Aorta (tissue), 5 donors: ENCODE measurements at regions not wholly inside any gene's neighbourhood (a gene's known extent, or its start where the extent isn't known, plus 50 kb on each side); places are given as distances from the start of the nearest gene placed in this dataset.
"Not testable (repeated sequence)": the region's sequence is repeated elsewhere in the genome, so short reads cannot be mapped to it uniquely, and the experiment has no call there.

Source experiments
- ATAC-seq: fragments of 200-7000 bp; cut with Tn5 transposase; one replicate; pipeline ENCODE4 v1.9.1; 2022; ENCODE audit warnings: moderate library complexity; ENCODE audit not compliant: low FRiP score
- DNase-seq, 2 donors: peaks; one replicate each; pipeline ENCODE4 v3.0.0-alpha.2; 2020
- H3K27ac ChIP-seq, 2 donors: one replicate each; pipeline ENCODE4 v1.5.1; 2013; ENCODE audit warnings: low read length in 2 of 2, mild to moderate bottlenecking in 2 of 2, moderate library complexity in 2 of 2, control low read depth in 1 of 2, inconsistent platforms in 1 of 2, low read depth in 1 of 2
- H3K27me3 ChIP-seq, 2 donors: one replicate each; pipeline ENCODE4 v1.6.1; 2013; ENCODE audit warnings: control low read depth in 1 of 2, low read length in 1 of 2, mild to moderate bottlenecking in 1 of 2, moderate library complexity in 1 of 2; ENCODE audit not compliant: insufficient read depth in 2 of 2, control insufficient read depth in 1 of 2
- H3K36me3 ChIP-seq, 2 donors: one replicate each; pipeline ENCODE4 v1.6.1; 2013; ENCODE audit warnings: control low read depth in 1 of 2, low read length in 1 of 2, mild to moderate bottlenecking in 1 of 2; ENCODE audit not compliant: insufficient read depth in 2 of 2, control insufficient read depth in 1 of 2
- H3K4me1 ChIP-seq, 2 donors: one replicate each; pipeline ENCODE4 v1.6.1; 2013; ENCODE audit warnings: low read length in 2 of 2, control low read depth in 1 of 2, mild to moderate bottlenecking in 1 of 2, moderate library complexity in 1 of 2; ENCODE audit not compliant: insufficient read depth in 2 of 2, control insufficient read depth in 1 of 2
- H3K4me3 ChIP-seq, 2 donors: one replicate each; pipeline ENCODE4 v1.5.1; 2013; ENCODE audit warnings: low read length in 2 of 2, control low read depth in 1 of 2, mild to moderate bottlenecking in 1 of 2
- H3K9me3 ChIP-seq: one replicate; pipeline ENCODE4 v1.6.1; 2013; ENCODE audit warnings: mild to moderate bottlenecking, low read length; ENCODE audit not compliant: control insufficient read depth
- WGBS, 2 donors: extraction: QIAGEN DNeasy Blood & Tissue Kit; methylation state at CpG; one replicate each; pipeline ENCODE4 v1.1.7; 2013; 5-methylcytosine and 5-hydroxymethylcytosine counted together
- intact Hi-C, 2 donors: fragments of 100-400 bp; cut with DNase I; formaldehyde crosslinking; loops; one replicate each; pipeline versions ENCODE4 v1.14.2 to v1.15.0; 2022
- donor health status: healthy with polysubstance abuse.
- donor health status: Bipolar disorder and iron deficiency.
- donor health status: DM: no; HTN: no; CAD: no.
- donor health status: DM: no; HTN: no; CAD: no.
- donor health status: DM: yes; HTN: yes; CAD: no.

GRCh38 chr17:5893741-5894140 is 176.4 kb upstream of the WSCD1 start:
- Histone ChIP-seq H3K9me3 (no peaks in the 10 kb centered on the region), H3K4me3 (no peak overlapping the region), H3K36me3 (no peaks in the 10 kb centered on the region), H3K27ac (no peak overlapping the region), H3K4me1 (no peaks in the 10 kb centered on the region), H3K27me3 (no peaks in the 10 kb centered on the region)
- intact Hi-C loops: no loop called here
- DNase-seq (no peak), ATAC-seq (no peak)
- WGBS, 2 donors: 35 to 36% methylated on average over 5 of the region's 5 CpGs

GRCh38 chr17:5895276-5895675 is 174.9 kb upstream of the WSCD1 start:
- H3K27me3 ChIP-seq: no peaks in the 10 kb centered on the region
- no peaks in the 10 kb centered on the region for H3K4me1 ChIP-seq
- H3K9me3 ChIP-seq: no peaks in the 10 kb centered on the region
- DNase-seq: no peak
- intact Hi-C loops: no loop called here
- H3K27ac ChIP-seq: no peak overlapping the region
- no peaks in the 10 kb centered on the region for H3K36me3 ChIP-seq
- H3K4me3 ChIP-seq: no peak overlapping the region
- WGBS, 2 donors: 69 to 70% methylated on average over 6 of the region's 6 CpGs
- no peak for ATAC-seq

- H3K9me3 ChIP-seq: no peaks in the 10 kb centered on the region
- H3K36me3 ChIP-seq: no peaks in the 10 kb centered on the region
- no peak for DNase-seq
- H3K4me1 ChIP-seq: no peaks in the 10 kb centered on the region
- intact Hi-C loops: no loop called here
- no peak overlapping the region for H3K4me3 ChIP-seq
- WGBS, 2 donors: 49 to 50% methylated on average over 5 of the region's 5 CpGs
- H3K27me3 ChIP-seq: no peaks in the 10 kb centered on the region
- ATAC-seq: no peak
- H3K27ac ChIP-seq: no peak overlapping the region
Measured at GRCh38 chr17:5896215-5896614, 174.0 kb upstream of the WSCD1 start.

- no peaks in the 10 kb centered on the region for H3K9me3 ChIP-seq
- H3K36me3 ChIP-seq: no peaks in the 10 kb centered on the region
- H3K27ac ChIP-seq: no peak overlapping the region
- 11 to 13% methylated on average over 14 of the region's 14 CpGs for WGBS, 2 donors
- H3K27me3 ChIP-seq: no peaks in the 10 kb centered on the region
- ATAC-seq (no peak), DNase-seq (no peak)
- intact Hi-C loops: no loop called here
- H3K4me3 ChIP-seq: no peak overlapping the region
- H3K4me1 ChIP-seq: no peaks in the 10 kb centered on the region
Measured at GRCh38 chr17:5897275-5897911, 172.8 kb upstream of the WSCD1 start.

GRCh38 chr17:5897981-5898380 is 172.2 kb upstream of the WSCD1 start:
- H3K9me3 ChIP-seq, intact Hi-C loops, H3K27ac ChIP-seq, H3K4me1 ChIP-seq, DNase-seq, H3K27me3 ChIP-seq, ATAC-seq, H3K4me3 ChIP-seq, H3K36me3 ChIP-seq: not testable (repeated sequence)
- WGBS, 2 donors: 80 to 84% methylated on average over 8 of the region's 8 CpGs

- intact Hi-C loops: no loop called here
- Histone ChIP-seq H3K4me3 (no peak overlapping the region), H3K27me3 (no peaks in the 10 kb centered on the region), H3K4me1 (no peaks in the 10 kb centered on the region), H3K9me3 (no peaks in the 10 kb centered on the region), H3K27ac (no peak overlapping the region), H3K36me3 (no peaks in the 10 kb centered on the region)
- no peak for ATAC-seq
- WGBS, 2 donors: 87 to 90% methylated on average over 8 of the region's 8 CpGs
- no peak for DNase-seq
Measured at GRCh38 chr17:5898406-5898805, 171.8 kb upstream of the WSCD1 start.

GRCh38 chr17:5899496-5900195 is 170.5 kb upstream of the WSCD1 start:
- Histone ChIP-seq H3K27me3 (no peaks in the 10 kb centered on the region), H3K4me3 (no peak overlapping the region), H3K4me1 (no peaks in the 10 kb centered on the region), H3K27ac (no peak overlapping the region), H3K9me3 (no peaks in the 10 kb centered on the region), H3K36me3 (no peaks in the 10 kb centered on the region)
- ATAC-seq: no peak
- intact Hi-C loops: no loop called here
- WGBS, 2 donors: 81 to 88% methylated on average over 12 of the region's 12 CpGs
- no peak for DNase-seq

- DNase-seq (no peak), ATAC-seq (no peak)
- H3K36me3 ChIP-seq: no peaks in the 10 kb centered on the region
- no peak overlapping the region for H3K27ac ChIP-seq
- H3K27me3 ChIP-seq: no peaks in the 10 kb centered on the region
- intact Hi-C loops: no loop called here
- no peak overlapping the region for H3K4me3 ChIP-seq
- H3K4me1 ChIP-seq: no peaks in the 10 kb centered on the region
- WGBS, 2 donors: 27 to 33% methylated on average over 6 of the region's 6 CpGs
- no peaks in the 10 kb centered on the region for H3K9me3 ChIP-seq
Measured at GRCh38 chr17:5901731-5902130, 168.4 kb upstream of the WSCD1 start.
